ENCODE measurements at regions not wholly inside any gene's neighbourhood (a gene's known extent, or its start where the extent isn't known, plus 50 kb on each side); places are given as distances from the start of the nearest gene placed in this dataset.
A peak's percentile ranks its signal among the peaks of the same experiment; 100 is the strongest.

- Histone ChIP-seq H3K9me3 (no peaks in the 10 kb centered on the region), H3K4me3 (ENCODE audit: low read depth, low read length) (no peak overlapping the region), H3K36me3 (ENCODE audit: control insufficient read depth, insufficient read depth, low read length) (no peaks in the 10 kb centered on the region), H3K4me1 (0 out of 2 replicates have a peak, but pooled peaks cover 7% of the 10 kb centered on the region), H3K27me3 (replicated peaks; ENCODE audit: control insufficient read depth, insufficient read depth, low read length) (no peaks in the 10 kb centered on the region)
- ChIA-PET POLR2A (no interaction called here), CTCF (no interaction called here)
- BruUV-seq (replicated peaks): no TSS peak
- Mint-ChIP-seq H3K36me3 (ENCODE audit: insufficient read depth, unreplicated experiment) (no peaks in the 10 kb centered on the region), H3K27me3 (ENCODE audit: insufficient read depth, unreplicated experiment) (no peaks in the 10 kb centered on the region), H3K4me1 (ENCODE audit: low read depth, unreplicated experiment) (peaks cover 12% of the 10 kb centered on the region), H3K27ac (ENCODE audit: unreplicated experiment) (no peak overlapping the region), H3K9me3 (ENCODE audit: unreplicated experiment) (peaks cover 13% of the 10 kb centered on the region), H3K4me3 (ENCODE audit: unreplicated experiment) (no peak overlapping the region)
- peak in 1 of 2 experiments; percentile 5 for DNase-seq
- TF ChIP-seq CTCF (IDR thresholded peaks at IDR 0.05; ENCODE audit: insufficient read depth in 1 of 2, low read depth in 1 of 2, low read length in 1 of 2, severe bottlenecking in 1 of 2, unreplicated experiment in 1 of 2): no peak
- intact Hi-C loops (cut with micrococcal nuclease; ENCODE audit: unreplicated experiment): loop anchor here (10.0 kb wide), 1 partner anchor 119 kb away; no protein-coding TSS in a partner anchor
Measured at GRCh38 chr4:18815779-18816173, 794.2 kb upstream of the LCORL start.

GRCh38 chr4:18815081-18815778 is 793.7 kb upstream of the LCORL start:
- no peak for TF ChIP-seq CTCF (IDR thresholded peaks at IDR 0.05; ENCODE audit: insufficient read depth in 1 of 2, low read depth in 1 of 2, low read length in 1 of 2, severe bottlenecking in 1 of 2, unreplicated experiment in 1 of 2)
- no peaks in the 10 kb centered on the region for H3K9me3 ChIP-seq

GRCh38 chr4:18813771-18814170 is 792.2 kb upstream of the LCORL start:
- H3K27ac Mint-ChIP-seq (ENCODE audit: unreplicated experiment): no peak overlapping the region
- H3K27me3 Mint-ChIP-seq (ENCODE audit: insufficient read depth, unreplicated experiment): no peaks in the 10 kb centered on the region
- H3K9me3 Mint-ChIP-seq (ENCODE audit: unreplicated experiment): peaks cover 7% of the 10 kb centered on the region
- TF ChIP-seq CTCF (IDR thresholded peaks at IDR 0.05; ENCODE audit: insufficient read depth in 1 of 2, low read depth in 1 of 2, low read length in 1 of 2, severe bottlenecking in 1 of 2, unreplicated experiment in 1 of 2): no peak
- peaks cover 12% of the 10 kb centered on the region for H3K4me1 Mint-ChIP-seq (ENCODE audit: low read depth, unreplicated experiment)
- POLR2A ChIA-PET: no interaction called here
- CTCF ChIA-PET: no interaction called here
- Histone ChIP-seq H3K4me3 (ENCODE audit: low read depth, low read length) (no peak overlapping the region), H3K9me3 (no peaks in the 10 kb centered on the region), H3K27me3 (replicated peaks; ENCODE audit: control insufficient read depth, insufficient read depth, low read length) (no peaks in the 10 kb centered on the region), H3K4me1 (0 out of 2 replicates have a peak, but pooled peaks cover 7% of the 10 kb centered on the region), H3K36me3 (ENCODE audit: control insufficient read depth, insufficient read depth, low read length) (no peaks in the 10 kb centered on the region)
- no peaks in the 10 kb centered on the region for H3K36me3 Mint-ChIP-seq (ENCODE audit: insufficient read depth, unreplicated experiment)
- no peak for DNase-seq
- H3K4me3 Mint-ChIP-seq (ENCODE audit: unreplicated experiment): no peak overlapping the region
- no TSS peak for BruUV-seq (replicated peaks)
- intact Hi-C loops (cut with micrococcal nuclease; ENCODE audit: unreplicated experiment): loop anchor here (10.0 kb wide), 1 partner anchor 121 kb away; no protein-coding TSS in a partner anchor

More at GRCh38 chr4:18815081-18815778, 793.7 kb upstream of the LCORL start:
- Mint-ChIP-seq H3K4me1 (ENCODE audit: low read depth, unreplicated experiment) (peaks cover 12% of the 10 kb centered on the region), H3K9me3 (ENCODE audit: unreplicated experiment) (peaks cover 8% of the 10 kb centered on the region), H3K36me3 (ENCODE audit: insufficient read depth, unreplicated experiment) (no peaks in the 10 kb centered on the region), H3K27me3 (ENCODE audit: insufficient read depth, unreplicated experiment) (no peaks in the 10 kb centered on the region), H3K27ac (ENCODE audit: unreplicated experiment) (no peak overlapping the region), H3K4me3 (ENCODE audit: unreplicated experiment) (no peak overlapping the region)
- Histone ChIP-seq H3K27me3 (replicated peaks; ENCODE audit: control insufficient read depth, insufficient read depth, low read length) (no peaks in the 10 kb centered on the region), H3K36me3 (ENCODE audit: control insufficient read depth, insufficient read depth, low read length) (no peaks in the 10 kb centered on the region), H3K4me1 (0 out of 2 replicates have a peak, but pooled peaks cover 7% of the 10 kb centered on the region), H3K4me3 (ENCODE audit: low read depth, low read length) (no peak overlapping the region)
- POLR2A ChIA-PET: no interaction called here
- no peak for DNase-seq
- intact Hi-C loops (cut with micrococcal nuclease; ENCODE audit: unreplicated experiment): loop anchor here (10.0 kb wide), 1 partner anchor 120 kb away; no protein-coding TSS in a partner anchor
- CTCF ChIA-PET: no interaction called here
- no TSS peak for BruUV-seq (replicated peaks)

All from Caco-2 (cell line).